Activated B cell treated with CpG ODN at 0.5 μM for 24 hours (primary cell): ENCODE measurements at regions not wholly inside any gene's neighbourhood (a gene's known extent, or its start where the extent isn't known, plus 50 kb on each side); places are given as distances from the start of the nearest gene placed in this dataset.

ENCODE experiments used
- ATAC-seq: fragments of 200-7000 bp; cut with Tn5 transposase; one replicate; pipeline ENCODE4 v1.10.0; 2021; ENCODE audit warnings: low read depth, mild to moderate bottlenecking, moderate library complexity
- CTCF ChIA-PET: fragments of 350-600 bp; sonication (Branson Sonifier 250); formaldehyde crosslinking; loops from one replicate; lab custom pipeline; 2021; ENCODE audit warnings: antibody characterized with exemption; lab: Charles Lee
- POLR2A ChIA-PET: fragments of 350-600 bp; sonication (Branson Sonifier 250); formaldehyde crosslinking; loops from one replicate; lab custom pipeline; 2021; ENCODE audit warnings: antibody characterized with exemption; lab: Charles Lee
- DNase-seq: peaks from one replicate; pipeline ENCODE4 v3.0.0; 2022
- H3K27ac Mint-ChIP-seq: one replicate; pipeline ENCODE4 v1.8.0; 2020; ENCODE audit warnings: mixed read lengths
- H3K27me3 Mint-ChIP-seq: one replicate; pipeline ENCODE4 v1.8.0; 2021; ENCODE audit warnings: mixed read lengths
- H3K36me3 Mint-ChIP-seq: one replicate; pipeline ENCODE4 v1.8.0; 2021; ENCODE audit warnings: low read depth, mixed read lengths
- H3K4me1 Mint-ChIP-seq: one replicate; pipeline ENCODE4 v1.8.0; 2021; ENCODE audit warnings: mixed read lengths
- H3K4me3 Mint-ChIP-seq: one replicate; pipeline ENCODE4 v1.8.0; 2020; ENCODE audit warnings: mild to moderate bottlenecking, mixed read lengths
- H3K9me3 Mint-ChIP-seq: one replicate; pipeline ENCODE4 v1.8.0; 2020; ENCODE audit warnings: mixed read lengths
- intact Hi-C: fragments of 100-400 bp; cut with micrococcal nuclease; formaldehyde crosslinking; loops from one replicate; pipeline ENCODE4 v1.15.1; 2024
- TF ChIP-seq, protein P1 (sequence below): fragments of 200-600 bp; IDR thresholded peaks from one replicate; pipeline ENCODE4 v1.8.0; 2022; ENCODE audit warnings: antibody characterized with exemption, mild to moderate bottlenecking

DNA sequence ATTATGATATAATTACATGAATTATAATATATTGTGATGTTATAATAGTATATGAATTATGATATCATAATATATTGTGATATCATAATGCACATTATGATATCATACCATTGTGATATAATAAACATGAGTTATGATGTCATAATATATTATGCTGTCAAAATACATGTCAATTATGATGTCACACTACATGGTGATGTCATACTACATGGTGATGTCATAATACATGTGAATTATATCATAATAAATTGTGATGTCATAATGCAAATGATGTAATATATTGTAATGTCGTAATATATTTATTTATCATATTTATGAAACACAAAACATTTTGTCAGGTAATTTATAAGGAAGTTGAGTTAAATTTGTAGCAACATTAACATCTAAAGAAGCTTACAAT is 1950.1 kb downstream of the TP53TG3F start:
- ChIA-PET CTCF (no interaction called here), POLR2A (no interaction called here)
- DNase-seq, result no peak
- intact Hi-C loops, result no loop called here
- H3K36me3 Mint-ChIP-seq, result no peaks in the 10 kb centered on the region
- H3K4me3 Mint-ChIP-seq, result no peak overlapping the region
- no peaks in the 10 kb centered on the region for H3K4me1 Mint-ChIP-seq
- TF ChIP-seq, protein P1, sequence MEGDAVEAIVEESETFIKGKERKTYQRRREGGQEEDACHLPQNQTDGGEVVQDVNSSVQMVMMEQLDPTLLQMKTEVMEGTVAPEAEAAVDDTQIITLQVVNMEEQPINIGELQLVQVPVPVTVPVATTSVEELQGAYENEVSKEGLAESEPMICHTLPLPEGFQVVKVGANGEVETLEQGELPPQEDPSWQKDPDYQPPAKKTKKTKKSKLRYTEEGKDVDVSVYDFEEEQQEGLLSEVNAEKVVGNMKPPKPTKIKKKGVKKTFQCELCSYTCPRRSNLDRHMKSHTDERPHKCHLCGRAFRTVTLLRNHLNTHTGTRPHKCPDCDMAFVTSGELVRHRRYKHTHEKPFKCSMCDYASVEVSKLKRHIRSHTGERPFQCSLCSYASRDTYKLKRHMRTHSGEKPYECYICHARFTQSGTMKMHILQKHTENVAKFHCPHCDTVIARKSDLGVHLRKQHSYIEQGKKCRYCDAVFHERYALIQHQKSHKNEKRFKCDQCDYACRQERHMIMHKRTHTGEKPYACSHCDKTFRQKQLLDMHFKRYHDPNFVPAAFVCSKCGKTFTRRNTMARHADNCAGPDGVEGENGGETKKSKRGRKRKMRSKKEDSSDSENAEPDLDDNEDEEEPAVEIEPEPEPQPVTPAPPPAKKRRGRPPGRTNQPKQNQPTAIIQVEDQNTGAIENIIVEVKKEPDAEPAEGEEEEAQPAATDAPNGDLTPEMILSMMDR, result no peak
- no peak overlapping the region for H3K27ac Mint-ChIP-seq
- no peaks in the 10 kb centered on the region for H3K27me3 Mint-ChIP-seq
- H3K9me3 Mint-ChIP-seq, result peaks cover 15% of the 10 kb centered on the region
- no peak for ATAC-seq

GRCh38 chr16:35410438-35410837 is 1951.0 kb downstream of the TP53TG3F start:
- POLR2A ChIA-PET, result no interaction called here
- H3K9me3 Mint-ChIP-seq, result peaks cover 18% of the 10 kb centered on the region

GRCh38 chr16:35411156-35411555 is 1951.7 kb downstream of the TP53TG3F start:
- ATAC-seq (no peak), DNase-seq (no peak)
- peaks cover 21% of the 10 kb centered on the region for H3K9me3 Mint-ChIP-seq
- ChIA-PET POLR2A (no interaction called here), CTCF (interaction anchor here (0.8 kb wide), 1 partner anchor 20 kb away, joined by 3 read pairs; no protein-coding TSS in a partner anchor)
- TF ChIP-seq, protein P1, result no peak
- no peaks in the 10 kb centered on the region for H3K4me1 Mint-ChIP-seq
- no peaks in the 10 kb centered on the region for H3K27me3 Mint-ChIP-seq
- H3K36me3 Mint-ChIP-seq, result no peaks in the 10 kb centered on the region
- H3K27ac Mint-ChIP-seq, result no peak overlapping the region
- no peak overlapping the region for H3K4me3 Mint-ChIP-seq
- intact Hi-C loops, result no loop called here

More at GRCh38 chr16:35410438-35410837, 1951.0 kb downstream of the TP53TG3F start:
- Mint-ChIP-seq H3K36me3 (no peaks in the 10 kb centered on the region), H3K27me3 (no peaks in the 10 kb centered on the region), H3K4me1 (no peaks in the 10 kb centered on the region), H3K27ac (no peak overlapping the region), H3K4me3 (no peak overlapping the region)
- no peak for ATAC-seq
- CTCF ChIA-PET, result no interaction called here
- TF ChIP-seq, protein P1, result no peak
- intact Hi-C loops, result no loop called here
- DNase-seq, result no peak

- ChIA-PET POLR2A (no interaction called here), CTCF (no interaction called here)
- H3K27me3 Mint-ChIP-seq, result no peaks in the 10 kb centered on the region
- intact Hi-C loops, result no loop called here
- ATAC-seq (no peak), DNase-seq (no peak)
- no peak overlapping the region for H3K27ac Mint-ChIP-seq
- TF ChIP-seq, protein P1, result no peak
- H3K4me3 Mint-ChIP-seq, result no peak overlapping the region
- peaks cover 26% of the 10 kb centered on the region for H3K9me3 Mint-ChIP-seq
- no peaks in the 10 kb centered on the region for H3K4me1 Mint-ChIP-seq
- H3K36me3 Mint-ChIP-seq, result no peaks in the 10 kb centered on the region
Observed at GRCh38 chr16:35414139-35414538, 1954.7 kb downstream of the TP53TG3F start.

DNA sequence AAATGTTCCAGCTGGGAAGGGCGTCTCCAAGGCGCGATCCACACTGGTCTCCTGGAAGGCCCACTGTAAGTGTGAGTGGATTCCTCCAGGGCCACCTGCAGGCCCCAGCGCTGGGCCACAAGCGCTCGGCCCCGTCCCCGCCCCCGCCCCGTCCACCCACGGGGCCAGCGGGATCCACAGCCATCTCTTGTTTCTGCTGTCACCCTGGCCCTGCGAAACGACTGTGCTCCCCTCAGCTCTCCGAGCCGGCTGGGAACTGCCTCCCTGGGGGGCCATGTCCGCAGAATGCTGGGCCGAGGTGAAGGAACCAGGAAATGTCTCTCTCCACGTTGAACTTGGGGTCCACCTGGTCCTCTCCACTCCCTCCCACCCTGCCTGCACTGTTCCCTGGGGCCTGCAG is 1955.2 kb downstream of the TP53TG3F start:
- Mint-ChIP-seq H3K9me3 (peaks cover 28% of the 10 kb centered on the region), H3K4me3 (no peak overlapping the region), H3K27me3 (no peaks in the 10 kb centered on the region), H3K4me1 (no peaks in the 10 kb centered on the region), H3K27ac (no peak overlapping the region), H3K36me3 (no peaks in the 10 kb centered on the region)
- POLR2A ChIA-PET, result no interaction called here
- DNase-seq, result no peak
- CTCF ChIA-PET, result no interaction called here
- intact Hi-C loops, result no loop called here
- TF ChIP-seq, protein P1, result no peak
- no peak for ATAC-seq
